Muscle of back (tissue), 3 donors: ENCODE measurements at regions not wholly inside any gene's neighbourhood (a gene's known extent, or its start where the extent isn't known, plus 50 kb on each side); places are given as distances from the start of the nearest gene placed in this dataset.
"Not testable (repeated sequence)": the region's sequence is repeated elsewhere in the genome, so short reads cannot be mapped to it uniquely, and the experiment has no call there.

Experiments
- DNase-seq, 3 donors: peaks; one replicate each; pipeline versions ENCODE4 v3.0.0 to v3.0.0-alpha.2; 2013

GRCh38 chr17:77511514-77512061, 370.8 kb downstream of the SEC14L1 start:
- DNase-seq: no peak

GRCh38 chr17:77512062-77512946, 371.5 kb downstream of the SEC14L1 start:
- no peak for DNase-seq

- DNase-seq: no peak
These were observed 372.3 kb downstream of the SEC14L1 start for GRCh38 chr17:77513045-77513444.

- no peak for DNase-seq
These were observed 374.5 kb downstream of the SEC14L1 start for GRCh38 chr17:77515227-77515626.

GRCh38 chr17:77516902-77517301, 376.1 kb downstream of the SEC14L1 start:
- peak in 1 of 3 donors; percentile 67 for DNase-seq

- no peak for DNase-seq
These were observed 380.3 kb downstream of the SEC14L1 start for GRCh38 chr17:77521076-77521475.

GRCh38 chr17:77523540-77523939, 382.8 kb downstream of the SEC14L1 start:
- no peak for DNase-seq

- DNase-seq: no peak
These were observed 385.5 kb downstream of the SEC14L1 start for GRCh38 chr17:77526259-77526711.

- DNase-seq: no peak
These were observed 386.1 kb downstream of the SEC14L1 start for GRCh38 chr17:77526728-77527350.

GRCh38 chr17:77527409-77527808, 386.6 kb downstream of the SEC14L1 start:
- DNase-seq: no peak

- DNase-seq: no peak
These were observed 387.2 kb downstream of the SEC14L1 start for GRCh38 chr17:77527836-77528505.

- peak in 2 of 3 donors; percentile 51 to 85 for DNase-seq
These were observed 388.0 kb downstream of the SEC14L1 start for GRCh38 chr17:77528516-77529327.

- DNase-seq: no peak
These were observed 388.5 kb downstream of the SEC14L1 start for GRCh38 chr17:77529328-77529650.

GRCh38 chr17:77530591-77530990, 389.8 kb downstream of the SEC14L1 start:
- DNase-seq: no peak

- DNase-seq: no peak
These were observed 390.2 kb downstream of the SEC14L1 start for GRCh38 chr17:77531002-77531401.

GRCh38 chr17:77531641-77532040, 390.9 kb downstream of the SEC14L1 start:
- DNase-seq: no peak

- not testable (repeated sequence) for DNase-seq
These were observed 392.9 kb downstream of the SEC14L1 start for GRCh38 chr17:77533697-77534096.

GRCh38 chr17:77534137-77534536, 393.4 kb downstream of the SEC14L1 start:
- DNase-seq: no peak

- DNase-seq: no peak
These were observed 394.7 kb downstream of the SEC14L1 start for GRCh38 chr17:77535435-77535834.

- DNase-seq: peak in 1 of 3 donors; percentile 31
These were observed 395.1 kb downstream of the SEC14L1 start for GRCh38 chr17:77535892-77536291.

GRCh38 chr17:77537566-77537965, 396.8 kb downstream of the SEC14L1 start:
- no peak for DNase-seq

- DNase-seq: no peak
These were observed 399.8 kb downstream of the SEC14L1 start for GRCh38 chr17:77540531-77540930.
